Pancreas (tissue), 10 donors: ENCODE measurements at regions not wholly inside any gene's neighbourhood (a gene's known extent, or its start where the extent isn't known, plus 50 kb on each side); places are given as distances from the start of the nearest gene placed in this dataset.

ENCODE experiments used
- ATAC-seq, 4 donors: fragments of 200-7000 bp; cut with Tn5 transposase; one replicate each; pipeline versions ENCODE4 v1.8.0 to v1.9.1; 2020; ENCODE audit warnings: mild to moderate bottlenecking in 4 of 4, moderate library complexity in 4 of 4
- DNase-seq, 6 donors: peaks; one replicate each; pipeline ENCODE4 v3.0.0-alpha.2; 2020
- FAIRE-seq: peaks from 2 replicates; lab custom pipeline; 2012; peaks lifted over from hg19 to GRCh38; lab: Jason Lieb, UNC
- H3K27ac ChIP-seq, 4 donors: fragments of 200-600 bp; sonication (generic); 1 replicate in 3 of 4; 2 replicates in 1 of 4; pipeline versions ENCODE4 v1.5.0 to v1.8.0; 2020
- H3K27me3 ChIP-seq, 4 donors: fragments of 200-600 bp; one replicate each; pipeline ENCODE4 v1.8.0; 2021
- H3K36me3 ChIP-seq, 3 donors: fragments of 200-600 bp; sonication (generic) in 1 of 3; one replicate each; pipeline versions ENCODE4 v1.5.0 to v1.8.0; 2020 to 2021
- H3K4me1 ChIP-seq, 3 donors: fragments of 200-600 bp; one replicate each; pipeline ENCODE4 v1.8.0; 2021
- H3K4me3 ChIP-seq, 4 donors: fragments of 200-600 bp; sonication (generic) in 2 of 4; one replicate each; pipeline versions ENCODE4 v1.5.0 to v1.8.0; 2020 to 2021
- H3K9me3 ChIP-seq, 4 donors: fragments of 200-600 bp; one replicate each; pipeline ENCODE4 v1.8.0; 2021
- WGBS, 2 donors: extraction: QIAGEN DNeasy Blood & Tissue Kit; methylation state at CpG; one replicate each; pipeline ENCODE4 v1.1.7; 2013; 5-methylcytosine and 5-hydroxymethylcytosine counted together
- intact Hi-C, 3 donors: fragments of 100-400 bp; cut with DNase I; formaldehyde crosslinking; loops; one replicate each; pipeline versions ENCODE4 v1.11.1 to v1.14.2; 2022
- TF ChIP-seq, protein P1 (sequence below), 4 donors: fragments of 200-600 bp; sonication (generic) in 3 of 4; IDR thresholded peaks; one replicate each; pipeline versions ENCODE4 v1.5.0 to v1.8.0; 2021; ENCODE audit warnings: antibody characterized with exemption in 4 of 4
- donor health status: healthy with polysubstance abuse.
- donor health status: DM: no; HTN: no; CAD: no; lungs with moderate emphysema.
- donor health status: DM: no; HTN: no; CAD: no.
- donor health status: control.
- donor health status: control.
- donor health status: Bipolar disorder and iron deficiency.
- donor health status: DM: yes; HTN: yes; CAD: no.
- donor health status: DM: no; HTN: no; CAD: no.
- donor health status: DM: no; HTN: no; CAD: no.
- donor health status: DM: yes; HTN: yes; CAD: no.

DNA sequence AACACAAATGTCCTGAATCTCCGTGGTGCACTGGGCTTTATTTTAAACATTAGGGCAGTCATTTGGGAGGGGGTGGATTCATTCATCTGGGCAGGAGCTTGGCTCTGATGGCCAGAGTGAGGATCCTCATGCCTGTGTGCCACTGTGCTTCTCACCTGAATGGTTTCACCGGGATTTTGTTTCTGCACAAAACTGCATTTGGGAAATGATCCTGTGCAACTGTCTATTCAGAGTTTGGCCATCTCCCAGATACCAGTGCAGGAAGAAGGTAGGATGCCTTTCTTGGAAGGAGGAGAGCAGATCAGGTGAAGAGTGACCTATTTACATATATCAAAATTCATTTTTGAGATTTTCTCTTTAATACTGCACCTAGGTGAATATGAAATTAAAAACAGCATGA, 514.4 kb upstream of the SEMA6A start:
- Histone ChIP-seq H3K27ac (no peak overlapping the region), H3K4me3 (no peak overlapping the region), H3K9me3 (no peaks in the 10 kb centered on the region), H3K4me1 (no peaks in the 10 kb centered on the region), H3K36me3 (no peaks in the 10 kb centered on the region), H3K27me3 (no peaks in the 10 kb centered on the region)
- TF ChIP-seq, protein P1, sequence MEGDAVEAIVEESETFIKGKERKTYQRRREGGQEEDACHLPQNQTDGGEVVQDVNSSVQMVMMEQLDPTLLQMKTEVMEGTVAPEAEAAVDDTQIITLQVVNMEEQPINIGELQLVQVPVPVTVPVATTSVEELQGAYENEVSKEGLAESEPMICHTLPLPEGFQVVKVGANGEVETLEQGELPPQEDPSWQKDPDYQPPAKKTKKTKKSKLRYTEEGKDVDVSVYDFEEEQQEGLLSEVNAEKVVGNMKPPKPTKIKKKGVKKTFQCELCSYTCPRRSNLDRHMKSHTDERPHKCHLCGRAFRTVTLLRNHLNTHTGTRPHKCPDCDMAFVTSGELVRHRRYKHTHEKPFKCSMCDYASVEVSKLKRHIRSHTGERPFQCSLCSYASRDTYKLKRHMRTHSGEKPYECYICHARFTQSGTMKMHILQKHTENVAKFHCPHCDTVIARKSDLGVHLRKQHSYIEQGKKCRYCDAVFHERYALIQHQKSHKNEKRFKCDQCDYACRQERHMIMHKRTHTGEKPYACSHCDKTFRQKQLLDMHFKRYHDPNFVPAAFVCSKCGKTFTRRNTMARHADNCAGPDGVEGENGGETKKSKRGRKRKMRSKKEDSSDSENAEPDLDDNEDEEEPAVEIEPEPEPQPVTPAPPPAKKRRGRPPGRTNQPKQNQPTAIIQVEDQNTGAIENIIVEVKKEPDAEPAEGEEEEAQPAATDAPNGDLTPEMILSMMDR (IDR thresholded peaks at IDR 0.05): no peak
- DNase-seq (no peak), ATAC-seq (no peak), FAIRE-seq (no peak)
- 62 to 74% methylated on average over 2 of the region's 2 CpGs for WGBS, 2 donors
- intact Hi-C loops: no loop called here

DNA sequence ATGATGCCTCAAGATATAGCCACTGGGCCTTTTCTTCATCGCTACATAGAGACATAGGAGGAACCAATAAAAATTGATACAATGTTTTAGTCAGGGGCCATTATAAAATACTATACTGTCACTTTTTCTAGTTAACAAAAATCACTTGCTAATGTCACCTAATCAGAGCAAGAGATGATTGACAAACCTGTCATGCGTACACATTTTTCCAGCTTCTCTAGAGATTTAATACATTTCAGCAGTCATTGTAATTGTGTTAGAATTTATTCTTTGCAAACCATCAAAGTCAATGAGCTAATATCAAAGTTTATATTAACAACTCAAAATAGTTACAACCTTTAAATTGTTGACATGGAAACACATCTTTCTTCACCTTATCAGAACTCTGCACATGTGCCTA, 513.6 kb upstream of the SEMA6A start:
- H3K27me3 ChIP-seq: no peaks in the 10 kb centered on the region
- H3K27ac ChIP-seq: no peak overlapping the region
- DNase-seq (no peak), FAIRE-seq (no peak), ATAC-seq (no peak)
- 85 to 94% methylated on average over 2 of the region's 2 CpGs for WGBS, 2 donors
- TF ChIP-seq, protein P1 (IDR thresholded peaks at IDR 0.05): no peak
- no peaks in the 10 kb centered on the region for H3K4me1 ChIP-seq
- H3K9me3 ChIP-seq: no peaks in the 10 kb centered on the region
- no peak overlapping the region for H3K4me3 ChIP-seq
- no peaks in the 10 kb centered on the region for H3K36me3 ChIP-seq
- intact Hi-C loops: no loop called here

GRCh38 chr5:117084067-117084466, 509.4 kb upstream of the SEMA6A start:
- DNase-seq (no peak), FAIRE-seq (no peak), ATAC-seq (no peak)
- intact Hi-C loops: no loop called here
- Histone ChIP-seq H3K9me3 (no peaks in the 10 kb centered on the region), H3K27me3 (no peaks in the 10 kb centered on the region), H3K4me3 (no peak overlapping the region), H3K36me3 (no peaks in the 10 kb centered on the region), H3K27ac (no peak overlapping the region), H3K4me1 (no peaks in the 10 kb centered on the region)
- TF ChIP-seq, protein P1 (IDR thresholded peaks at IDR 0.05): no peak

DNA sequence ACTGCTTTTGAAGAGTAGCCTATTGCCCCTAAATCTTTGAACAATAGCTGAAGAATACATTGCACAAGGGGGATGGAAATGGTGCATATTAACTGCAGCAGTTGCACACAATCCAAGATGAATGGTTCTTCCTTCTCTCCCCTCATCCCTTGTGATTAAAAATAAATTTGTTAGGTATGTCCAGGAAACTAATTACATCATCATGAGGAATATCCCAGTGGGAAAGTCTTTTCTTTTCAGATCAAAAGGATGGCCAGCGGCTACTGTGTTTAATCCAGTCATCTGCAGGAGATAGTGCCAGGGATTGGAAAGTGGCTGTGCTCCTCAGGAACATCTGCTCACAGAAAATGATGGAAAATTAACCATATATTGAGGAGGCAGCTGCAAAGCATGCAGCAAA, 508.4 kb upstream of the SEMA6A start:
- H3K27me3 ChIP-seq: no peaks in the 10 kb centered on the region
- H3K9me3 ChIP-seq: no peaks in the 10 kb centered on the region
- no peak overlapping the region for H3K27ac ChIP-seq
- FAIRE-seq (no peak), DNase-seq (no peak), ATAC-seq (no peak)
- 80% methylated on average over 1 of the region's 1 CpG for WGBS, 2 donors
- no peaks in the 10 kb centered on the region for H3K36me3 ChIP-seq
- no peak overlapping the region for H3K4me3 ChIP-seq
- TF ChIP-seq, protein P1 (IDR thresholded peaks at IDR 0.05): no peak
- intact Hi-C loops: no loop called here
- H3K4me1 ChIP-seq: no peaks in the 10 kb centered on the region

- ATAC-seq (no peak), DNase-seq (no peak), FAIRE-seq (no peak)
- intact Hi-C loops: no loop called here
- TF ChIP-seq, protein P1 (IDR thresholded peaks at IDR 0.05): peak in 1 of 4 donors; percentile 13
- Histone ChIP-seq H3K27ac (no peak overlapping the region), H3K36me3 (no peaks in the 10 kb centered on the region), H3K4me3 (no peak overlapping the region), H3K27me3 (peaks cover 0 to 3% (median 0%) of the 10 kb centered on the region in 4 donors), H3K9me3 (no peaks in the 10 kb centered on the region), H3K4me1 (no peaks in the 10 kb centered on the region)
- WGBS, 2 donors: 72 to 77% methylated on average over 2 of the region's 2 CpGs
Measured at GRCh38 chr5:117077142-117077541, 502.5 kb upstream of the SEMA6A start.
